Parathyroid adenoma (tissue), 2 donors: ENCODE measurements at regions not wholly inside any gene's neighbourhood (a gene's known extent, or its start where the extent isn't known, plus 50 kb on each side); places are given as distances from the start of the nearest gene placed in this dataset.

ENCODE experiments used
- H2AFZ ChIP-seq: fragments of 300-600 bp; sonication (generic); one replicate; pipeline ENCODE4 v1.7.0; 2017; ENCODE audit warnings: antibody characterized with exemption, mild to moderate bottlenecking
- H3K27ac ChIP-seq: fragments of 300-600 bp; sonication (generic); one replicate; pipeline ENCODE4 v1.7.0; 2017
- H3K27me3 ChIP-seq: fragments of 300-600 bp; sonication (generic); one replicate; pipeline ENCODE4 v1.7.0; 2017; ENCODE audit warnings: low read length; ENCODE audit not compliant: control insufficient read depth, insufficient read depth
- H3K36me3 ChIP-seq: fragments of 300-600 bp; sonication (generic); one replicate; pipeline ENCODE4 v1.7.0; 2017; ENCODE audit warnings: low read length; ENCODE audit not compliant: control insufficient read depth, insufficient read depth
- H3K4me1 ChIP-seq: fragments of 300-600 bp; sonication (generic); one replicate; pipeline ENCODE4 v1.7.0; 2017; ENCODE audit warnings: control low read depth
- H3K4me2 ChIP-seq: fragments of 300-600 bp; sonication (generic); one replicate; pipeline ENCODE4 v1.7.0; 2017; ENCODE audit warnings: low read length
- H3K4me3 ChIP-seq: fragments of 300-600 bp; sonication (generic); one replicate; pipeline ENCODE4 v1.7.0; 2017; ENCODE audit warnings: low read depth, low read length
- H3K79me2 ChIP-seq: fragments of 300-600 bp; sonication (generic); one replicate; pipeline ENCODE4 v1.7.0; 2017; ENCODE audit warnings: control low read depth
- H3K9ac ChIP-seq: fragments of 300-600 bp; sonication (generic); one replicate; pipeline ENCODE4 v1.7.0; 2017; ENCODE audit warnings: mild to moderate bottlenecking
- H3K9me3 ChIP-seq: fragments of 300-600 bp; sonication (generic); one replicate; pipeline ENCODE4 v1.7.0; 2017; ENCODE audit warnings: low read length; ENCODE audit not compliant: control insufficient read depth
- CTCF ChIP-seq: fragments of 300-600 bp; sonication (generic); IDR thresholded peaks from one replicate; pipeline ENCODE4 v1.7.0; 2017; ENCODE audit warnings: antibody characterized with exemption, mild to moderate bottlenecking
- donor health status: primary hyperparathyroidism.

GRCh38 chr9:88816591-88816990, 174.7 kb upstream of the S1PR3 start:
- no peaks in the 10 kb centered on the region for H3K9me3 ChIP-seq

GRCh38 chr9:88817628-88818027, 173.6 kb upstream of the S1PR3 start:
- Histone ChIP-seq H3K9ac (no peak overlapping the region), H3K9me3 (no peaks in the 10 kb centered on the region), H3K36me3 (no peaks in the 10 kb centered on the region), H3K79me2 (no peaks in the 10 kb centered on the region), H3K4me3 (no peak overlapping the region), H3K4me2 (no peak overlapping the region), H3K27ac (no peak overlapping the region), H3K27me3 (no peaks in the 10 kb centered on the region), H3K4me1 (no peaks in the 10 kb centered on the region), H2AFZ (no peak overlapping the region)
- no peak for TF ChIP-seq CTCF

More at GRCh38 chr9:88816591-88816990, 174.7 kb upstream of the S1PR3 start:
- H3K79me2 ChIP-seq = no peaks in the 10 kb centered on the region
- H3K4me1 ChIP-seq = no peaks in the 10 kb centered on the region
- H3K4me3 ChIP-seq = no peak overlapping the region
- no peak for TF ChIP-seq CTCF
- H3K27ac ChIP-seq = no peak overlapping the region
- no peaks in the 10 kb centered on the region for H3K27me3 ChIP-seq
- H2AFZ ChIP-seq = no peak overlapping the region
- no peak overlapping the region for H3K9ac ChIP-seq
- no peaks in the 10 kb centered on the region for H3K36me3 ChIP-seq
- no peak overlapping the region for H3K4me2 ChIP-seq

- no peak for TF ChIP-seq CTCF
- H3K4me2 ChIP-seq = no peak overlapping the region
- no peak overlapping the region for H2AFZ ChIP-seq
- H3K79me2 ChIP-seq = no peaks in the 10 kb centered on the region
- H3K27me3 ChIP-seq = no peaks in the 10 kb centered on the region
- no peaks in the 10 kb centered on the region for H3K36me3 ChIP-seq
- no peaks in the 10 kb centered on the region for H3K9me3 ChIP-seq
- no peak overlapping the region for H3K4me3 ChIP-seq
- no peaks in the 10 kb centered on the region for H3K4me1 ChIP-seq
- no peak overlapping the region for H3K9ac ChIP-seq
- no peak overlapping the region for H3K27ac ChIP-seq
Measured at GRCh38 chr9:88818495-88819201, 172.6 kb upstream of the S1PR3 start.

GRCh38 chr9:88819476-88819875, 171.8 kb upstream of the S1PR3 start:
- no peak for TF ChIP-seq CTCF
- H3K4me2 ChIP-seq = no peak overlapping the region
- H3K9ac ChIP-seq = no peak overlapping the region
- H3K4me1 ChIP-seq = no peaks in the 10 kb centered on the region
- H3K4me3 ChIP-seq = no peak overlapping the region
- no peaks in the 10 kb centered on the region for H3K9me3 ChIP-seq
- no peaks in the 10 kb centered on the region for H3K79me2 ChIP-seq
- no peaks in the 10 kb centered on the region for H3K36me3 ChIP-seq
- no peak overlapping the region for H3K27ac ChIP-seq
- H2AFZ ChIP-seq = no peak overlapping the region
- H3K27me3 ChIP-seq = no peaks in the 10 kb centered on the region

- no peaks in the 10 kb centered on the region for H3K36me3 ChIP-seq
- H3K4me1 ChIP-seq = no peaks in the 10 kb centered on the region
- H3K9me3 ChIP-seq = no peaks in the 10 kb centered on the region
- no peak overlapping the region for H3K4me2 ChIP-seq
- no peaks in the 10 kb centered on the region for H3K79me2 ChIP-seq
- no peak for TF ChIP-seq CTCF
- H3K27me3 ChIP-seq = no peaks in the 10 kb centered on the region
- no peak overlapping the region for H3K9ac ChIP-seq
- H3K27ac ChIP-seq = no peak overlapping the region
- H3K4me3 ChIP-seq = no peak overlapping the region
- no peak overlapping the region for H2AFZ ChIP-seq
Measured at GRCh38 chr9:88820055-88820454, 171.2 kb upstream of the S1PR3 start.
